ENCODE measurements at regions not wholly inside any gene's neighbourhood (a gene's known extent, or its start where the extent isn't known, plus 50 kb on each side); places are given as distances from the start of the nearest gene placed in this dataset.

GRCh38 chr1:168863772-168864171, 134.8 kb upstream of the DPT start:
- no peak for TF ChIP-seq POLR2A (IDR thresholded peaks at IDR 0.05; ENCODE audit: low read length)
- TF ChIP-seq GATA1 (IDR thresholded peaks at IDR 0.05; ENCODE audit: low read depth, low read length) = no peak
